T-helper 1 cell treated with Interleukin-12 subunit alpha and Interleukin-12 subunit beta and Interleukin-4 antibody, amounts not matched to agents 30 μg/mL and 1 μg/mL, for 36 hours (primary cell): ENCODE measurements at regions not wholly inside any gene's neighbourhood (a gene's known extent, or its start where the extent isn't known, plus 50 kb on each side); places are given as distances from the start of the nearest gene placed in this dataset.
A peak's percentile ranks its signal among the peaks of the same experiment; 100 is the strongest.

Experiments used
- H3K27ac Mint-ChIP-seq: one replicate; pipeline ENCODE4 v1.8.0; 2021; ENCODE audit warnings: mild to moderate bottlenecking, mixed read lengths
- H3K27me3 Mint-ChIP-seq: one replicate; pipeline ENCODE4 v1.8.0; 2021; ENCODE audit warnings: low read depth, mixed read lengths
- H3K36me3 Mint-ChIP-seq: one replicate; pipeline ENCODE4 v1.8.0; 2021; ENCODE audit warnings: low read depth, mixed read lengths
- H3K4me1 Mint-ChIP-seq: one replicate; pipeline ENCODE4 v1.8.0; 2021; ENCODE audit warnings: low read depth, mixed read lengths
- H3K4me3 Mint-ChIP-seq: one replicate; pipeline ENCODE4 v1.8.0; 2021; ENCODE audit warnings: mild to moderate bottlenecking, moderate library complexity, mixed read lengths
- H3K9me3 Mint-ChIP-seq: one replicate; pipeline ENCODE4 v1.8.0; 2021; ENCODE audit warnings: mixed read lengths

DNA sequence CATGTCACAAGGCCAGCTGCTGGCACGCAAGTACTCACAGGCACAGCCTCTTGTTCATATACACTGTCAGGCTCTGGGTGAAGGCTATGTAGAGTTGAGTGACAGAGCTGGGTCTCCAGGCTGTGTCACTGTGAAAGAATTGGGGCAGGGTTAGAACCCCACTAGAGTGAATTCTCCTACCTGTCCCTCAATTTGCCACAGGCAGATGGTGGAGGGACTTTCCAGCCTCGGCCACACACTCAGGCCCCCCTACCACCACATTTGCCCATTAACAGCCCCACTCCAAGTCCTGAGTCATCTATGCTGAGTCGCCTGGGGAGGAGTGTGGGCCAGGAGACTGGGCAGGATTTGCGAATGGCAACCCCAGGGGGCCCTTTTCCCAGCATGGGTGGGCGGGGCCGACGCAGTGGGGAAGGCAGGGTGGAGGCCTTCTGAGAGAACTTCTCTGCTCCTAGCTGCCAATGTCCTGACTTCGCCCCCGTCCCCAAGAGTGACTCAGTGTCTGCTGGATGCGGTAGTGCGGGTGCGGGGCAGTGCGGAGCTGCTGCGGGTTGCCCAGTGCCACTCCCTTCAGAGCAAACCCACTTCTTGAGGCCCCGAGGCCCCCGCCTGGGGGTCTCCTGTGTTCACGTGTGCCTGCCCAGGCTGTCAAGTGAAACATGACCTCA is 50.3 kb upstream of the PSD2 start:
- H3K36me3 Mint-ChIP-seq = no peaks in the 10 kb centered on the region
- no peak overlapping the region for H3K4me3 Mint-ChIP-seq
- H3K27ac Mint-ChIP-seq = no peak overlapping the region
- H3K4me1 Mint-ChIP-seq = peaks cover 16% of the 10 kb centered on the region
- no peaks in the 10 kb centered on the region for H3K9me3 Mint-ChIP-seq
- peaks cover 51% of the 10 kb centered on the region for H3K27me3 Mint-ChIP-seq

DNA sequence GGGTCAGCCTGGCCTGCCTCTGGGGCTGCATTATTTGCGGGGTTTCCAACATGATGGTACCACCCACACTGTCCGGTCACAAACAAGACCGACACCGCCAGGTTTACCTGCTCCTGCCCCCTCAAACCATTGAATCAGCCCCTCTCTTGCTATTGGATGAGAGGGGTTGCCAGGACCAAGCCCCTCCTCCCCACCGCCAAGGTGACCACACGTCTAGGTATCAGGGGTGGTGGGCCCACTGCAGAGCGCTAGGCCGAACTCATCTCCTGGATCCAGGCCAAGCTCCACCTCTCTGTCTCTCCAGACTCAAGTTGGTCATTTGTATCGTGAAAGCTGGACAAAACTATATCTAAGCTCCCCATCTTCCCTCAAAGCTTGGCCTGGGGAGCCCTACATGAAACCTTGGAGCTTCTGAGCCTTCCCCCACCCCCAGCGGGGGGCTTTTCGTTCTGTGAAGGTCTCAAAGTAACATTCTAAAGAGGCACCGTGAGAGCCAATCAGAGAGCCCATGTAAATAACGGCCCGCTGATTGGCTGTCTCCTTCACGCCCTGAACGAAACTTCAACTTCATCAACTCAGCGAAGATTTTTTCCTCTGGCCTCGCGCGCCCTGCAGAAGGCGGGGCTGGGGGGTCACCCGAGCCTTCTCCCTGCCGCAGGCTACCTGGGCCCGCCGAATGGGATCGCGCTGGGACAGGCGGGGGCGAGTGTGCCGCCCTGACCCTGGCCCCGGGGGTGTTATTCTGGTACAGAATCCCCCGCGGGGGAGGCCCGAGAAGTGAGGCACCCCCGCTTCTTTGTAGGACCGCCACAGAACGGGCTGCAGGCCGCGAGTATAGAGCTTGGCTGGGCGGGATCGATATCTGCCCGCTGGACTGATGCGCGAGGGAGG is 49.6 kb upstream of the PSD2 start:
- H3K4me3 Mint-ChIP-seq = peak overlapping the region; percentile 77
- no peaks in the 10 kb centered on the region for H3K9me3 Mint-ChIP-seq
- no peaks in the 10 kb centered on the region for H3K36me3 Mint-ChIP-seq
- no peak overlapping the region for H3K27ac Mint-ChIP-seq
- peaks cover 16% of the 10 kb centered on the region for H3K4me1 Mint-ChIP-seq
- H3K27me3 Mint-ChIP-seq = peaks cover 55% of the 10 kb centered on the region
